Transverse colon (tissue), 3 donors: ENCODE measurements at regions not wholly inside any gene's neighbourhood (a gene's known extent, or its start where the extent isn't known, plus 50 kb on each side); places are given as distances from the start of the nearest gene placed in this dataset.

Experiments
- POLR2A ChIP-seq: fragments of 450-650 bp; IDR thresholded peaks from one replicate; pipeline ENCODE4 v1.6.1; 2016; ENCODE audit warnings: antibody characterized with exemption, mild to moderate bottlenecking, moderate library complexity
- POLR2AphosphoS5 ChIP-seq, 3 donors: sonication (generic); formaldehyde crosslinking; IDR thresholded peaks; one replicate each; pipeline ENCODE4 v1.6.1; 2016; ENCODE audit warnings: antibody characterized with exemption in 3 of 3

GRCh38 chr12:46485853-46486252 lies 113.3 kb upstream of the SLC38A2 start:
- TF ChIP-seq POLR2A = no peak
- TF ChIP-seq POLR2AphosphoS5 (IDR thresholded peaks at IDR 0.05) = no peak
